GM19452 (cell line): ENCODE measurements at regions not wholly inside any gene's neighbourhood (a gene's known extent, or its start where the extent isn't known, plus 50 kb on each side); places are given as distances from the start of the nearest gene placed in this dataset.

Source experiments
- ATAC-seq: cut with Tn5 transposase; IDR thresholded peaks from one replicate; pipeline ENCODE4 v1.9.1; 2021; ENCODE audit not compliant: unreplicated experiment

DNA sequence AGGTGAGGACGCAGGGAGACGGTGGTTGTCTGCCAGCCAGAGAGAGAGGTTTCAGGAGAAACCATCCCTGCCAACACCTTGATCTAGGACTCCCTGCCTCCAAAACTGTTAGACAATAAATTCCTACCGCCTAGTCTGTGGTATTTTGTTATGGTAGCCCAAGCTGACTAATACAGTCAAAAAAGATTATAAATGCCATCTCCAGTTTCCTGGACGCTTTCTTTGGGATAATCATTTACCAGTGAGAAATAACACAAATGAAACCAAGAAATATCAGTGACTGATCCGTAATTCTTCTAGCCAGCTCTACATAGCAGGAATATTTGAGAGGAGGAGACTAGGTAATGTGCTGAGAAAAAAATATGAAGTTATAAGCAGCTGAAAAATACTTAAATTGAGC lies 707.8 kb upstream of the LMCD1 start:
- no peak for ATAC-seq

DNA sequence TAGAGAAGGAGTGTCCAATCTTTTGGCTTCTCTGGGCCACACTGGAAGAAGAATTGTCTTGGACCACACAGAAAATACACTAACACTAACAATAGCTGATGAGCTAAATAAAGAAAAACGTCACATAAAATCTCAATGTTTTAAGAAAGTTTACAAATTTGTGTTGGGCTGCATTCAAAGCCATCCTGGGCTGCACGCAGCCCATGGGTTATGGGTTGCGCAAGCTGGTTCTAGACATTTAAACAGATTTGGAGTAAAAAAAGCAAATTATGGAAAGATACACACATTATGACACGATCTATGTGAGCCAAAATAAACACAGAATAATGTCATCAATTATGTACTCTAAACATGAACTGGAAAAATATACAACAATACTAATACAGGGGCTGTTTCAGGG lies 703.3 kb upstream of the LMCD1 start:
- ATAC-seq, result no peak

DNA sequence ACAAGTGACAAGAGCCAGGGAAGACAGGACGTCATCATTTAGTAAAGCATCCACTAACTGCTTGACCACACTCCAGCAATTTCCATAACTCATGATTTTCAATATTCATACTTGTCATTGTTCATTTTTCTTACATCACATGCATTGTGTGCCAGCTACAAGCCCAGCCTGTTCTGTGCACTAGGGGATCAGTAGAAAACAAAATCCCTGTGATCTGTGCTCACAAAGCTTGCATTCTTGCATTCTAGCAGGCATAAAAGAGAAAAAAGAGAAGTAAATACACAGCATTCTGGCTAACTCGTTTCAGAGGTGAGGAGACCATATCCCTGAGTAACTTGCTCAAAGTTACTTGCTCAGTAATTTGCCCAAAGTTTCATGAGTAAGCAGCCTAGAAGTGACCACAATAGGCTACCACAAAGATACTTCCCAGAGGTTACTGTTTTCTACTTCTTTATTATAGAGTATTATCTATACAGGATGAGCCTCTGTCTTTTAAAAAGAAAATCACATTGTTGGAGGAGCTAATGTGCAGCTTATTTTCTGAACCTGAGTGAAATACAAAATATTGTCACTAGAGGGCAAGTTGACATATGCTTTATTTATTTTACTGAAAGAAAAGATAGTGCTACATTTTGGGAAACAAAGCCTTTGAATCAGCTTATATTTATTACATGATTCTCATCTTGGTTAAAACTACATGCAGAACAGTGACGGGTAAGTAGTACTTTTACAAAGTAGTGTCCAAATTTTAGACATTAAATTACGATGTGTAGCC lies 701.4 kb upstream of the LMCD1 start:
- ATAC-seq, result no peak

DNA sequence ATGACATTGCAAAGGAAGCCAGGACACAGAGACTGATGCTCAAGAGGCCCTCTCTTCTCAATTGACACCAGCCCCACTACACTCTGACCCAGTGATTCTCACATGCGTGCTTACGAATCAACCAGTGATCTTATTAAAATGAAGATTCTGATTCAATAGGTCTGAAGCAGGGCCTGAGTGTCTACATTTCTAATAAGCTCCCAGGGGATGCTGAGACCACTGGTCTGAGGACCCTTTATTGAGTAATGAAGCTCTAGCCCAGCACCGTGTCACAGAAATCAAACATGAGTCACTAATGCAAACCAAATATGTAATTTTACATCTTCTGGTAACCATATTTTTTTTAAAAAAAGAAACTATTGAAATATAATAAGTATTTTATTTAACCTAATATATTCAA lies 689.1 kb upstream of the LMCD1 start:
- ATAC-seq, result no peak

DNA sequence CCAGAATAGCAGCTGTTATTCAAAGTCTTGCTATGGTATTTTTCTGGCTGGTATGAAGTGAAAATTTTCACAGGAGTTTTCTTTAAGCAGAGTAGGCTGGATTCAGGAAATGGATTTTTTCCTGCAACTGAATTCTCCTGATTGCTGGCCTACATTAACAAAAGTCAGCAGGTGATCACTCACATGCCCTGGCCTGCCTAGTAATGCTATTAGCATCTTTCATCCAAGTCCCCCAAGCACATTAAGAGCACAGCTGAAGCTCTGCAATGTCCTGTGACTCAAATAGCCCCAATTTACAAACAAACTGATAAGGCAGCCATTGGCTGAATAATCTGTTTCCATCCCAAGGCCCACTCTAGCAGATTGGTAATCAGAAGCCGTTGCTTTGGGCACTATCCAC lies 688.3 kb upstream of the LMCD1 start:
- ATAC-seq, result no peak

DNA sequence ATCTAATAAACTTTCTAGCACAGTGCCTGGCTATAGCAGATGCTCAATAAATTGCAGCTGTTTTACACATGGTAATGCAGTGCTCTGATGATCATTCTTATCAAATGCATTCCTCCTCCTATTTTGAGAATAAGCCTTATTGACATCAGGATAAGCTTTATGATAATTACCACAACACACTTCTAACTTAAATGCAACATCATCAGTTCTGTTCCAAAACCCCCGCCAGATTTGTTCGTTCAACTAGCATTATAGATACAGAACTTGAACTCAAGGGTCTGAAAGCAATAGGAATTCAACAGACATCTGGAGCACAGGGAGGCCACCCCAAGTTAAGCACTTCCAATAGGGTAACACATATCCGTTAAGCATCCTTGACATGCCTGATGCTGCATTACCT lies 684.4 kb upstream of the LMCD1 start:
- ATAC-seq, result no peak

DNA sequence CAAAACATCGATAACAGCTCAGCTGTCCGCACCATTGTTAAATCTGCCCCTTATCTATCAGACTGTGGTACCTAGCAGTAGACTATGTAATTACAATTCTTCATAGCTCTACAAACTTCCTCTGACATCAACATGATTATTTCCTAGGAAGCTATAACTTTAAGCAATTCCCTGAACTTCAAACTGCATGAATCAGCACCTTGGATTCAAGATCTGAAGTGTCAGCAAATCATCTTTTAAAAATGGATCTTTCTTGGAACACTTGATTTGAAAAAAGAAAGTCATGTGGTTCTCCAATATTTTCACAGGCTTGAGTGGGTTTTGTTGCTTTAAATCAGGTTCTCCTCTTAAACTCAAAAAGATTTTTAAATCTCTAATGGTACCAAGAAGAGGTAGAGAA lies 680.7 kb upstream of the LMCD1 start:
- no peak for ATAC-seq

DNA sequence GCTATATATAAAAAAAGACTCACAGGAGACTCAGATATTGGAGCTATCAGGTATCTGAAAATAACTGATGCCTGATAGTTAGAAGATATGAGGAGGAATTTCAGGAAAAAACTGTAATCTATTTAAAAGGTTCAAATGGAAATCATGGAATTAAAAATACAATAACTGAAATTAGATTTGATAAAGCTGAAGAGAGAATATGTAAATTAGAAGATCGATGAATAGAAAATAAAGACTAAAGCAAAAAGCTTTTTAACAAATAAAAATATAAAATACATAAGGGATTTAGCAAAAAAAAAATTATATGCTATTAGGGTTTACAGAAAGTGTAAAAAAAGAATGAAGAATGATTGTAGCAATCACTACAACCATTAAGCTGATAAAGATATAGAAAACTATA lies 679.8 kb upstream of the LMCD1 start:
- no peak for ATAC-seq

DNA sequence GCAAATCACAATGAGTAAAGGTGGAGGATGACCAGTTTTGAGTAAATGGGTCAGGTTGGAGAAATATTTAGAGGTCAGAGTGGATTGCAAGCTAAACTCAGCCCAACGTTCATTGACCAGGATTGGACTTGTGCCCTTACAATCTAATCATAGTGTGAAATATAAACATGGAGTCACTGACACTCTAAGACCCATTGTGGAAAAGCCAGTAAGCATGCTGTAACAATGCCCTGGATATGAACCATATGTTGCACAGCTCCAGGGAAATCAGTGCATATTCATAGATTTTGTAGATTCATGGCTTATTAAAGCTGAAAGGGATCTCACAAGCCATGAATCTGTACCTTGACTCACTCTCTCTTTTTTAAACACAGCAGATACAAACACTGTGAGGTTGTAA lies 660.2 kb upstream of the LMCD1 start:
- no peak for ATAC-seq

DNA sequence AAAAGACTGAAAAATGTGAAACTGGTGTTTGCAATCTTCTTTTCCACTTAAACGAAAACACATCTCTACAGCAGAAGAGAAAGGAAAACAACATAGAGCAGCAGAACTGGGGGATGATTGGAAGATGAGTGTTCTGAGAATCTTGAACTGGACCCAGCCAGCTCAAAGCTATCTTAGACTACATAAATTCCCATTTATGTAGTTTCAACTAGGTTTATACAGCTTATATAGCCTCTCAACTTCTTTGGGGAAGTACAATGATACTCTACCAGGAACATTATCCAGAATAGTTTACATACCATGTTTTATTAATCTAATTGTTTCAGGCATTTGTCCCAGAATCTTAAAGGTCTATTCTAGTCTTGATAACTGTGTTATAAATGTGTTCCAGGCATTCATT lies 658.2 kb upstream of the LMCD1 start:
- ATAC-seq, result no peak

DNA sequence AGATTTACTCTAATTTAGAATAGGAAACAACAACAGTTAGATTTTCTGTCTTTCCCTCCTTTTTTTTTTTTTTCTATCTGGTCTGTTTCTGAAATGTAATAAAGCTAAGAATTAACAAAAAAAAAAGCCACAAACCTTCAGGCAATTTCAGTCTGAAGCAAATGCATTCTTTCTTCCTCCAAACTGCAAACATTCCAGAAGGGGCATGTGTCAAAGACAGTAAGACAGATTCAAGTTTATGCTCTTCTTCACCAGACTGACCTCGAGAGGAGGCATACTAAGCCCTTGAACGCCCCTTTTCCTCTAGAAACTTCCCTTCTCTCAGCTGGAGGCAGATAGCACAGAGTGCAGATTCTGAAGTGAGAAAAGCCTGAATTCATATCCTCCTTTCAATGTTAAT lies 654.6 kb upstream of the LMCD1 start:
- no peak for ATAC-seq

DNA sequence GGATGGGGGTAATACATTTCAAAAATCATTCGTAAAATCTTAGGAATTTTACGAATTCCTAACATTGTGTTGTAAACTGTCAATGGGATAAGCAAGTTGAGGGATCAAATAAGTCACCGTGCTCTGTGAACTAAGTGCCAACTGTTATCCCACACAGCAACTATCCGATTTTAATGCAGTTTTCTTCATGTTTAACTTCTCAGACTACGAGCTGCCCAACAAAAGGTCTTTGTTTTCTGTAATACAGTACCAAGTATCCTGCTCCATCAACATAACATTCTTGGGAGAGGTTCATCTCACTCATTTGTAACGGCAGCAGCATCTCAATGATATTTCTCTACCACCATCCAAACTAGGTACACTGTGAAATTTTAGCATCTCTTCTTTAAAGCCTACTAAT lies 654.1 kb upstream of the LMCD1 start:
- ATAC-seq, result no peak

DNA sequence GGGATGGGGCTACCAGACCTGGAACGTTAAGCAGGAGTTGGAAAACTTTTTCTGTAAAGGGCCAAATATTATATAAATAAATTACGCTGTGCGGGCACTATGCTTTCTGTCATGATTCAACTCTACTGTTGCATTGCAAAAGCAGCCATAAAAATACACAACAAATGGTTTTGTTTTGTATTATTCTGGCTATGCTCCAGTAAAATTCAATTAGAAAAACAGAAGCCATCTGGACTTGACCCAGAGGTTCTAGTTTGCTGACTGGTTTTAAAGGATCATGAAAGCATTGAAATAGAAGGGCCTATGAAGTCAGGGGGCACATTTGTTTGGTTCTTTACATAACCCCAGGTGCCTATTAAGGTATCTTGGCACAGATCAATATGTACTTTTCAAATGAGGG lies 647.4 kb upstream of the LMCD1 start:
- ATAC-seq, result no peak

DNA sequence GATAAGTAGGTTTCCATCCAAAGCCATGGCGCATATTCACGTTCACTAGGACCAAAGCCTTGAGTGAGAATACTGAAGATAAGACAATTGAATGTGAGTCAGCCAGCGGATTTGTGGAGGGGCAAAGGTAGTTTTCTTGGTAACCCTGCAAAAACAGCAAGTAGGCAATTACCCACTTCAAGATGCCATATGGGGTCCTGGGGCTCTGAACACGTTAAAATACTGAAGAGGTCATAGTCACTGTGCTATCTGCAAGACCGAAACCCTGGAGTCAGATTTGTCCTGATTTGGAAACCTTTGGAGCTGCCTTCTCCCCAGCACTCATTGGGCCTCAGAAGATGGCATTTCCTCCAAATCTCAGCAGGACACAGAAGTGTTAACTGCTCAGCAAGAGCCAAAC lies 646.9 kb upstream of the LMCD1 start:
- ATAC-seq, result no peak

DNA sequence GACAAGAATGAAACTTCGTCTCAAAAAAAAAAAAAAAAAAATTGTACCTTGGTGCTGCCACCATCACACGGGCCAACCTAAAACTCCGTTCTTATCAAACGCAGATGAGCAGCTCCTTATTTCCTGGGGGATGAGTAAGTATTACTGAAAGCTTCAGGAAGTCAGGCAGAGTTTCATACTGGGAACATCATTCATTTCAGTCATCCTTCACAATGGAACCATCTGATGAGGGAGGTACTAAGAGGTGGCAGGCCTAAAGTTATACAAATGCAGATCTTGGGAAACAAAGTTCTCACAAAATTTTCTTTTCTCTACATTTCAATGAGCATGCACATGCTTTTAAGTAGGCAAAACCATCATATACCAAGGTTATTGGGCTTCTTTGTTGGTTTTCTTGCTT lies 636.0 kb upstream of the LMCD1 start:
- ATAC-seq, result no peak

DNA sequence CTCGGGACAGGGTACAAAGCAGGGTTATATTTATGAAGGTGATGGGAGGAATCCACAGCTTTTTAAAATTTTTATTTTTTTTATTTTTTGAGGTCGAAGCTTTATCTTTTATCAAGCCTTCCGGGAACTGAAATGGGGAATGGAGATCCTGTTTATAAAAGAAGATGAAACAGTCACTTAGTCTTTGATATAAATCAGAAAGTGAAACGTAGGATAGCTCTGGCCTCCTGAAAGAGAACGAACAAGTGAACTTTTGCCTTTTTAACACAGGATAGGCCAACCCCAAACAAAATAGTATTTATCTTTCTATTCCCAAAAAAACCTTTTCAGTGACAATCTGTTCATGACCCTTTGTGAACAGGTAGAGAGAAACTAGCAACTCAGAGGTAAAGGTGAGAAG lies 634.0 kb upstream of the LMCD1 start:
- no peak for ATAC-seq

DNA sequence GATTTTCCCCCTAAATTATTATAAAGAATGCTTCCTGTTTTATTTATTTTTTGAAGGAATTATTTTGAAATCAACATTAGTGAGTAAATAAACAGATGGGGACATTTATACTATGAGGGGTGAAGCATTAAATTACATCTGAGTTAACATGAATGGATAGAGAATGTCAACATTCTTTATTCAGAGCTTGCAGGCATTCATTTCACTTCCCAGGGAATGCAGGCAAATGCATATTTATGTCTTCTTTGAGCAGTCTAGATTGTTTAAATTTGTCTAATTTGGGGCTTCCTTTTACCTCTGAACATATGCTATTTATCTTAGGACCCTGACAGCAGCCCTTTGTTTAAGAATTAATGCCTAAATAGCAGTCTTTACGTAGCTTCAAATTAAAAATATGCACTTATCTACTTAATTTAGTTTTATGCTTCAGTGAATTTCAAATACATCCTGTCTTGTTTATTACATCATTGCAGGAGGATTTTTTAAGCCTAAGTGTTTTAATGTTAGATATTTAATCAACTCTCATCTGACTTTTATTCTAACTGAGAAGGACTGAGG lies 630.5 kb upstream of the LMCD1 start:
- ATAC-seq, result no peak

DNA sequence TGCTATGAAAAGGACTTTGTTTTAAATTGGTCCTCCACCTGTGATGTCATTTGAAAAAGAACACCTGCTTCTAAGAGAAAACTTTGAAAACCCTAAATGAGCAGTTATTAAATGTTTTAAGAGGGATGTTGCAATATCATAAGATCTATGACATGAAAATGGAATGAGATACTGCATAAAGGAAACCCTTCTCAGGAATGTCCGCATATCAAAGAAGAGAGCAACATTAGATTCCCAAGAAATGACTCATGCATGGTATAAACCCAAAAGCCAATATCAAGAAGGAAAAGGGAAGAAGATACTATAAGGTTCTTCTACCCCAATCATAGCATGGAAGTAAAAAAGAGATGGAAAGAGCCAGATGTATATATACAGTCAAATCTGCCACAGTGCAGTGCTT lies 627.5 kb upstream of the LMCD1 start:
- ATAC-seq, result no peak

DNA sequence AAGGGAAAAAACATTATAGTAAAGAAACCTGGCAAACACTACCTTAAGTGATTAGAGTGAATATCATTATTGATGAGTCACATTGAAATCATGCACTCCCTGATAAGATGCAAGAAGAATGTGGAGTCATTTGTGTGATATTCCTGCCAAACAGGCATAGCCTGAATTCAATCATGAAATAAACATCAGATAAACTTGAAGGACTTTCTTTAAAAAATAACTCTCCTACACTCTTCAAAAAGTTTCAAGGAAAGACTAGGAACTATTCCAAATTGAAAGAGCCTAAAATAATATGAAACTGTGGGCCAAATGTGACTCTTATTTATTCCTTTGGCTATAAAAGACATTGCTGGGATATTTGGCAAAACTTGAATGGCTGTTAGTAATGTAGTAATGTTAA lies 625.7 kb upstream of the LMCD1 start:
- no peak for ATAC-seq

DNA sequence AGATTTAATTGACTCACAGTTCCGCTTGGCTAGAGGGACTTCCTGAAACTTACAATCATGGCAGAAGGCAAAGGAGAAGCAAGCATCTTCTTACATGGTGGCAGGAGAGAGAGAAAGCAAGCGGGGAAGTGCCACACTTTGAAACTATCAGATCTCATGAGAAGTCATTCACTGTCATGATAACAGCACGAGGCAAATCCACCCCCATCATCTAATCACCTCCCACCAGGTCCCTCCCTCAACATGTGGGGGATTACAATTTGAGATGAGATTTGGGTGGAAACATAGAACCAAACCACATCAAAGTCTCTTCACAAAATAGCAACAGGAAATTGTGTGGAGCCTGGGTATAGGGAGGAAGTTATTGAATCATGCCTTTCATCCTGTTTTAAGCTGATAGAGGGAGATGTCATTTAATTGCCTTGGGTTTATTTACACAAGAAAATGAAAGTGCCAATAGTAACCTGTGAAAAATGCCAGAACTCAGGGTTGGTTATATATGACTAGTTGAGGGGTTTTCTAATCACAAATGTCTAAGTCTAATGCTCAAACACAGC lies 624.8 kb upstream of the LMCD1 start:
- ATAC-seq, result no peak

DNA sequence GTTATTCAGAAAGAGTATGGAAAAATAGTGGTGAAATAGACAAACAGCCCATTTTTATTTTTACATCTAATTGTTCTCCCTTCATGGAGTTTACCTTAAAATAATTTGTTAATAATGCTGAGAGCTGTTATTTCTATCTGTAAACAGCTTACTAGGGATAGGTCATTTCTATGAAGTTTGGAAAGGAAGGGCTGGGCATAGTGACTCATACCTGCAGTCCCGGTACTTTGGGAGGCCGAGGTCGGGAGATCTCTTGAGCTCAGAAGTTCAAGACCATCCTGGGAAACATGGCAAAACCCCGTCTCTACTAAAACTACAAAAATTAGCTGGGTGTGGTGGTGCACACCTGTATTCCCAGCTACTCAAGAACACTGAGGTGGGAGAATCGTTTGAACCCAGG lies 624.3 kb upstream of the LMCD1 start:
- no peak for ATAC-seq

DNA sequence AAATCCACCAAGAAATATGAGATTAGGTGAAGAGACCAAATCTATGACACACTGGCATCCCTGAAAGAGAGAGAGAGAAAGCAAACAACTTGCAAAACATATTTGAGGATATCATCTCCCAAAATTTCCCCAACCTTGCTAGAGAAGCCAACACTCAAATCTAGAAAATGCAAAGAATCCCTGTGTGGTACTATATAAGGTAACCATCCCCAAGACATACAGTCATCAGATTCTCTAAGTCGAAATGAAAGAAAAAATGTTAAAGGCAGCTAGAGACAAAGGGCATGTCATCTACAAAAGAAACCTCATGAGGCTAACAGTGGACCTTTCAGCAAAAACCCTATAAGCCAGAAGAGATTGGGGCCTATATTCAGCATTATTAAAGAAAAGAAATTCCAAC lies 622.1 kb upstream of the LMCD1 start:
- no peak for ATAC-seq

DNA sequence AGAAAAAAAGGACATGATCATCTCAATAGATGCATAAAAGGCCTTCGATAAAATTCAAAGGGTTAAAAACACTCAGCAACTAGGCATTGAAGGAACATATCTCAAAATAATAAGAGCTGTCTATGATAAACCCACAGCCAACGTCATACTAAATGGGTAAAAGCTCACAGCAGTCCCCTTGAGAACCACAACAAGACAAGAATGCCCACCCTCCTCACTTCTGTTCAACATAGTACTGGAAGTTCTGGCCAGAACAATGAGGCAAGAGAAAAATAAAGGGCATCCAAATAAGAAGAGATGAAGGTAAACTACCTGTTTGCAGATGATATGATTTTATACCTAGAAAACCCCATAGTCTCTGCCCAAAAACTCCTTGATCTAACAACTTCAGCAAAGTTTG lies 619.7 kb upstream of the LMCD1 start:
- ATAC-seq, result no peak
